Immature natural killer cell (primary cell): ENCODE measurements at regions not wholly inside any gene's neighbourhood (a gene's known extent, or its start where the extent isn't known, plus 50 kb on each side); places are given as distances from the start of the nearest gene placed in this dataset.
"Not testable (repeated sequence)": the region's sequence is repeated elsewhere in the genome, so short reads cannot be mapped to it uniquely, and the experiment has no call there.

ENCODE experiments used
- DNase-seq, 3 donors: peaks; one replicate each; pipeline ENCODE4 v3.0.0; 2022; ENCODE audit warnings: mixed read lengths in 1 of 3
- H3K27ac Mint-ChIP-seq, 6 donors: one replicate each; pipeline ENCODE4 v1.8.0; 2020; ENCODE audit warnings: mixed read lengths in 6 of 6, mild to moderate bottlenecking in 5 of 6, inconsistent platforms in 4 of 6, moderate library complexity in 3 of 6
- H3K27me3 Mint-ChIP-seq, 3 donors: one replicate each; pipeline ENCODE4 v1.8.0; 2020 to 2021; ENCODE audit warnings: low read depth in 3 of 3, mild to moderate bottlenecking in 3 of 3, mixed read lengths in 3 of 3, moderate library complexity in 3 of 3, inconsistent platforms in 1 of 3
- H3K36me3 Mint-ChIP-seq, 3 donors: one replicate each; pipeline ENCODE4 v1.8.0; 2020; ENCODE audit warnings: mixed read lengths in 3 of 3, inconsistent platforms in 2 of 3, mild to moderate bottlenecking in 2 of 3
- H3K4me1 Mint-ChIP-seq, 2 donors: one replicate each; pipeline ENCODE4 v1.8.0; 2020; ENCODE audit warnings: inconsistent platforms in 2 of 2, mild to moderate bottlenecking in 2 of 2, mixed read lengths in 2 of 2, moderate library complexity in 1 of 2
- H3K4me3 Mint-ChIP-seq, 5 donors: one replicate each; pipeline ENCODE4 v1.8.0; 2020; ENCODE audit warnings: mild to moderate bottlenecking in 5 of 5, mixed read lengths in 5 of 5, inconsistent platforms in 3 of 5, moderate library complexity in 3 of 5
- H3K9me3 Mint-ChIP-seq, 6 donors: one replicate each; pipeline ENCODE4 v1.8.0; 2020; ENCODE audit warnings: mild to moderate bottlenecking in 6 of 6, mixed read lengths in 6 of 6, inconsistent platforms in 4 of 6, moderate library complexity in 3 of 6

DNA sequence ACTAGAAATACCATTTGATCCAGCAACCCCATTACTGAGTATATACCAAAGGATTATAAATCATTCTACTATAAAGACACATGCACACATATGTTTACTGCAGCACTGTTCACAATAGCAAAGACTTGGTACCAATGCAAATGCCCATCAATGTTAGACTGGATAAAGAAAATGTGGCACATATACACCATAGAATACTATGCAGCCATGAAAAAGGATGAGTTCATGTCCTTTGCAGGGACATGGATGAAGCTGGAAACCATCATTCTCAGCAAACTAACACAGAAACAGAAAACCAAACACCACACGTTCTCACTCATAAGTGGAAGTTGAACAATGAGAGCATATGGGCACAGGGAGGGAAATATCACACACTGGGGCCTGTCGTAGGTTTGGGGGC, 106.0 kb downstream of the SPATA18 start:
- not testable (repeated sequence) for H3K4me3 Mint-ChIP-seq, H3K36me3 Mint-ChIP-seq, H3K4me1 Mint-ChIP-seq, DNase-seq, H3K27me3 Mint-ChIP-seq, H3K27ac Mint-ChIP-seq
- H3K9me3 Mint-ChIP-seq: peaks cover 12 to 38% (median 18%) of the 10 kb centered on the region in 6 donors

DNA sequence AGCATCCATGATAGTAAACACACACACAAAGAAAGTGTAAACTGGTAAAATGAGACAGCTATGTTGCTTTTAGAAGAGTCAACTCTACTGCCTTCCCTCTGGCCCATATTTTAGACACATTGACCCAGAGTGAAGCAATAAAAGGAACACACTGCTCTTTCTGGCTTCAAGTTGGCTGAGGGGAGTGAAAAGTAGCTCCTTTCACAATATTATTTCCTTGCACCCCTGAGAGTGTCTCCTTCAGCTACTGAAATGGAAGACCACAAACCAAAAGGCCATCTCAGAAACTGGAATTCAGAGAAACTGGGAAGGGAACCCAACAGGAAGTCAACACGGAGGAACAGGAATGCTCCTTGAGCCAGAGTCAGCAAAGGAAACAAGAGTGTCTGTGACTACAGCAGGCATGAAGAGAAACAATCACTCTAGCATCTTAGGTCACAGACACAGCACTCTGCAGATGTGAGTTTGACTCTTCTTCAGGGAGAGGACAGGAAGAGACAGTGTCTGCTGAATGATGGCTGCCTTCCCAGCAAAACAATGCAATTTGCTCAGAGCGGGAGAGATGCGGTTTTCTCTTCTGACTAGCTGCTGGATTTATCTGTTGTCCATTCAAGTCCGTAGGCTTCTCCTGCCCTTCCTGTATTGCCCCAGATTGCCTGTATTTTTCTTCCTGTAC, 106.7 kb downstream of the SPATA18 start:
- Mint-ChIP-seq H3K27ac (no peak overlapping the region), H3K36me3 (no peaks in the 10 kb centered on the region), H3K9me3 (peaks cover 6 to 33% (median 15%) of the 10 kb centered on the region in 6 donors), H3K4me3 (no peak overlapping the region), H3K27me3 (no peaks in the 10 kb centered on the region), H3K4me1 (no peaks in the 10 kb centered on the region)
- no peak for DNase-seq

DNA sequence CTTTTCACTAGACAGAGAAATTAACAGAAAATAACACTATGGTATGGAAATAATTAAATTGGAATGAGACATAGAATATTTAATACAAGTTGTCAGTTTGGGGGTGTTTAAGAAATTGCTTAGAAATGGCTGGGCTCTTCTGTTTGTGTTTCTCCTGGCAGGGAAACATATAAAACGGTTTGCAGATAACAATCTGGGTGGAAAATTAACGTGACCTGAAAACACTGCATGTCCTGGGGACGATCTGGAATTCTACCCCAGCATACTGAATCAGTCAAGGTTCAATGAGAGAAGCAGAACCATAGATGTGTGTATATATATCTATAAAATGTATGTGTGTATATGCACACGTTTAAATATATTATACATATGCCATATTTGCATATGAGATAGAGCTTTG, 109.8 kb downstream of the SPATA18 start:
- no peak overlapping the region for H3K4me3 Mint-ChIP-seq
- H3K27me3 Mint-ChIP-seq: no peaks in the 10 kb centered on the region
- H3K27ac Mint-ChIP-seq: no peak overlapping the region
- no peak for DNase-seq
- H3K4me1 Mint-ChIP-seq: no peaks in the 10 kb centered on the region
- H3K9me3 Mint-ChIP-seq: peaks cover 2 to 26% (median 14%) of the 10 kb centered on the region in 6 donors
- no peaks in the 10 kb centered on the region for H3K36me3 Mint-ChIP-seq

DNA sequence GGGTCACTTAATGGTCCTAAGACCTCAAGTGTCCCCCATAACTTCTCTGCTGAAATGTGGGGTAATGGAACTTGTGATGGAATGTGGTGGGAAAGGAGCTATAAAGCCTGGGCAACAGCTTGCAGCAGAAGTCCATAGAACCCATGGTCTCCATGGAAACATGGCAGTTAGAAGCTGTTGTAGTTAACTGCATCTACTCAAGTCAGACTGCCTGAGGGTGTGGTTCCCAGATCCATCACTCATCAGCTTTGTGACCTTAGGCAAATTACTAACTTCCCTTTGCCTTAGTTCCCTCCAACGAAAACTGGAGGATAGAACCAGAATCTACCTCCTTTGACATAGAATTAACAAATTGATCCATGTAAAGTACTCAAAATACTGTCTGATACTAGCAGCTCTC, 113.0 kb downstream of the SPATA18 start:
- no peak for DNase-seq
- Mint-ChIP-seq H3K36me3 (no peaks in the 10 kb centered on the region), H3K4me3 (no peak overlapping the region), H3K27ac (no peak overlapping the region), H3K27me3 (peaks cover 0 to 2% (median 0%) of the 10 kb centered on the region in 3 donors), H3K4me1 (no peaks in the 10 kb centered on the region), H3K9me3 (peaks cover 9 to 23% (median 20%) of the 10 kb centered on the region in 6 donors)

DNA sequence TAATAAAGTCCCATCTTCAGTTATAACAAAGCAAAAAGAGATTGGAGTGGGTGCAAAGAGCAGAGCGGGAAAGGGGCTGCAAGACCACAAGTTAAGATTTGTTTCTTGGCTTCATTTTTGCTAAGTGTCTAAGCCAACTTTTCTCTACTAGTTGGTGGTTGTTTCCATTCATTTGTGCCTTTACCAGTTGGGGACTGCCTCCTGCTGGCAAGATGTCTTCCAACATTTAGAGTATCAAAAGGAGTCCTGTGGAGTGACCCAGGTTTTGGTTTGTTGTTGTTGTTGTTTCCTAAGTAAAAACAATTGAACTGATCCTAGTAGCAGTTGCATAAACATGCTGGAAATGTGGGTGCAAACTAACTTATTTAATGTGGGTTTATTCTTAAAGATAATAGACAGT, 121.1 kb downstream of the SPATA18 start:
- no peak for DNase-seq
- H3K27ac Mint-ChIP-seq: no peak overlapping the region
- H3K4me1 Mint-ChIP-seq: no peaks in the 10 kb centered on the region
- H3K27me3 Mint-ChIP-seq: peaks cover 0 to 2% (median 0%) of the 10 kb centered on the region in 3 donors
- peaks cover 0 to 3% (median 0%) of the 10 kb centered on the region in 3 donors for H3K36me3 Mint-ChIP-seq
- H3K4me3 Mint-ChIP-seq: no peak overlapping the region
- H3K9me3 Mint-ChIP-seq: peaks cover 6 to 21% (median 12%) of the 10 kb centered on the region in 6 donors

DNA sequence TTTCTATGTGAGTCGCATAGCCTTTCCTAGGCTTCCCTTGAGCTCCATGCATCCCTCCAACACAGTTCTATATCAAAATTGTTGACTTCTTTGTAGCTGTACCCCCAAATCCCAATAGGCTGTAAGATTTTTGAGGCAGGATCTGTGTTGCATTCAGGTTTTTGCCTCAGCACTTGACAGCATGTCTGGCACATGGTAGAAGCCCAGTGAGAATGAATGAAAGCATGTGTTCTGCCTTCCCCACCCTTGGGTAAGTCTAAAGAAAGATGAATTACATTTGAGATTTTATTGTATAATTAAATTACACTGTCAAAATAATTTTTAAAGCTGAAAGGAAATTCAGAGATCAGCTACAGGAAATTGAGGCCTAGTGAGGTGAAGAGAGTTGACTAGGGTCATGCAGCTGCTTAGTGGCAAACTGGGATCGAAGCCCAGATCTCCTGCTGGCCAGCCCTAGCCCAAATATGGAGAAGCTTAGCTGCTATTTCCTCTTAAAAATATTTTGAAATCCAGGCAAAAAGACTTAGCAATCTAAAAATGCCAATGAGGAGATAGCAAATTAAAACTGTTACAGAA, 122.5 kb downstream of the SPATA18 start:
- peaks cover 5 to 26% (median 16%) of the 10 kb centered on the region in 6 donors for H3K9me3 Mint-ChIP-seq
- no peak overlapping the region for H3K4me3 Mint-ChIP-seq

DNA sequence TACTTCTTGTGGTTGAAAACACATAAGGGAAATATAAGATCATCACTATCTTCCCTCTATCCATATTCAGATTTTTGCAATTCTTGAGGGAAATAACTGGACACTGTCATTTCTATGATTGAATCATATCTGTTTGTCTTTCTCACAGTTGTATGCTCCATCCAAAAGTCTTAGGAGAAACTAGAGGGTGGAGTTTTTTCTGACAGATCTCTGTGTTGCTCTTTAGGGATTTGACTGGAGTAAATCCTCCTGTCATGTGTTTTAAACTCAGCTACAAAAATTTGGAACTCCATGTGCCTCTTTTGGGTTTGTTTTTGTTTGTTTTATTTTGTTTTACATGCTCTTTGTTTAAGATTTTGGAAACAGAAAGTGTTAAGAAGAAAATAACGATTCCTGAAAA, 136.5 kb downstream of the SPATA18 start:
- Mint-ChIP-seq H3K27me3 (peaks cover 0 to 3% (median 2%) of the 10 kb centered on the region in 3 donors), H3K27ac (no peak overlapping the region), H3K36me3 (no peaks in the 10 kb centered on the region), H3K4me3 (no peak overlapping the region), H3K4me1 (no peaks in the 10 kb centered on the region), H3K9me3 (peaks cover 2 to 15% (median 11%) of the 10 kb centered on the region in 6 donors)
- DNase-seq: no peak

More for the DNA sequence above, 122.5 kb downstream of the SPATA18 start:
- Mint-ChIP-seq H3K36me3 (peaks cover 0 to 3% (median 0%) of the 10 kb centered on the region in 3 donors), H3K4me1 (no peaks in the 10 kb centered on the region), H3K27me3 (peaks cover 0 to 2% (median 0%) of the 10 kb centered on the region in 3 donors), H3K27ac (no peak overlapping the region)
- DNase-seq: no peak

DNA sequence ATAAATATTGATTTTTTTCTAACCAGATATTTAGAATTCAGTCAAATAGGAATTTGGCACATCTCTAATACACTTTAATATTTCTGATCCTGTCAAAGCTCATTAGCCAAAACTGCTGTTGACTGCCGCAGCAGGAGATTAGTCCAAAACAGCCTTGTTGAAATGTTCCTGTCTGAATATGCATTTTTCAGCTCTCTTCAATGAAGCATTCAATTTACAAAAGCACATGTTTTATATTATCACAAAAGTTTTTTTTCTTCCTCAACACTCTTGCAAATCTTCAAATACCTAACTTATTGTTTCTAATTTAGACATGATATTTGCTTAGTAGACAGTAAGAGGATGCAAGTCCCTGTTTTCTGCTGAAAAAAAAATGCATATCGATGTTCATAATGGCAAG, 140.9 kb downstream of the SPATA18 start:
- Mint-ChIP-seq H3K9me3 (peaks cover 0 to 21% (median 4%) of the 10 kb centered on the region in 6 donors), H3K27ac (no peak overlapping the region), H3K36me3 (no peaks in the 10 kb centered on the region), H3K27me3 (peaks cover 0 to 3% (median 0%) of the 10 kb centered on the region in 3 donors), H3K4me3 (no peak overlapping the region), H3K4me1 (no peaks in the 10 kb centered on the region)
- DNase-seq: no peak

DNA sequence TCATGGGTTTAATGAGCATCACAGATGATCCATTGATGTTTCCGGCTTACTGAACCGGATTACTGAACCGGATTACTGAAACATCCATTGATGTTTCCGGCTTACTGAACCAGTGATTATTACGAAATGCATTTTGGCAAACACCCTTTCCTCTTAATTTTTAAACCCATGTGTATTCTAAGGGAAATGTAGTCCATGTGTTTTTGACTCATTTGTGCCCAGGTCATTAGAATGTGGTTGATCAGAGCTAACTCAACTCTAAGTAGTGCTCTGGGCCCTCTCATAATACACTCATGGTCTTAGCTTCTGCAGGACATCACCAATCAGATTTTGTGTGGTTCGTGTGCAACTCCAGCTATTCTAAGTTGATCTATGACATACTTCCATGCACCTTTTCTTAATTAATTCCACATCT, 141.6 kb downstream of the SPATA18 start:
- DNase-seq: no peak
- H3K27ac Mint-ChIP-seq: no peak overlapping the region
- no peaks in the 10 kb centered on the region for H3K36me3 Mint-ChIP-seq
- no peaks in the 10 kb centered on the region for H3K4me1 Mint-ChIP-seq
- H3K9me3 Mint-ChIP-seq: peaks cover 0 to 21% (median 5%) of the 10 kb centered on the region in 6 donors
- H3K4me3 Mint-ChIP-seq: no peak overlapping the region
- H3K27me3 Mint-ChIP-seq: peaks cover 0 to 2% (median 0%) of the 10 kb centered on the region in 3 donors

DNA sequence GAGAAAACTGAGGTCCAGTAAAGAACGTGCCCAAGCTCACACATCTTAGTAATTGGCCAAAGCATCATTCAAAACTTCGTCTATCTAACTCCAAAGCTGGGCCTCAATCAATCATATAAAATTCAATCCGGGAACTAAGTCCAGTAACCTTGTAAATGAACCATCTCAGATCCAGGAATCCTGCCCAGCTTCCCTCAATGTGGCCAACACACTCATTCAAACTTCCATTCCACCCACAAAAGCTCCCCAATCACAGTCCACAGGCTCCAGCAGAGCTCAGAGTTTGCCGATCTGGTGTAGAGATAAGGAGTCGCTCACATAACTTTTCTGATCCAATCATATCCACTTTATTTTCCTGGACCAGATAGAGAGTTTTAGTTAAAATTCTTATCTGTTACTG, 144.8 kb downstream of the SPATA18 start:
- H3K27me3 Mint-ChIP-seq: peaks cover 0 to 3% (median 3%) of the 10 kb centered on the region in 3 donors
- no peak overlapping the region for H3K4me3 Mint-ChIP-seq
- DNase-seq: no peak
- peaks cover 1 to 16% (median 5%) of the 10 kb centered on the region in 6 donors for H3K9me3 Mint-ChIP-seq
- H3K27ac Mint-ChIP-seq: no peak overlapping the region
- no peaks in the 10 kb centered on the region for H3K36me3 Mint-ChIP-seq
- no peaks in the 10 kb centered on the region for H3K4me1 Mint-ChIP-seq

DNA sequence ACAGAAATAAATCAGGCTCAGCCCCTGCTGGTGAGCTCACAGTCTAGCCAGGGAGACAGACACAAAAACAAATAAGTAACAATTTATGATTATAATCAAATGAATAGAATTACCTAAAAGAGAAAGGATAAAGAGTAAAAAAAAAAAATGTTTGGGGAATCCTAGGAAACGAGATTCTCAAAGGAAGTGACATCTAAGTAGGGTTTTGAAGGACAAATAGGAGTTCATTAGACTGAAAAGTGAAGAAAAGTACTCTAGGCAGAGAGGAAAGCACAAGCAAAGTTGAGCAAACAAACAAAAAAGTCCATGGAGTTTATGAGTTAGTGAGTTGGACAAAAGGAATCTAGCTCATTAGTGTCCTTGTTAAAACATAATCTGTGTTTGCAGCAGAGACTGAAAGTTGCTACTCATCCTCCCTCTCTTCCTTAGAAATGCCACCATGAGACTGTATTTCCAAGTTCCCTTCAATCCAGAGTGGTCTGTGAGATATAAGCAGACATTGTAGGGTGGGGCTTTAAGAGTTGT, 145.6 kb downstream of the SPATA18 start:
- Mint-ChIP-seq H3K4me1 (no peaks in the 10 kb centered on the region), H3K27me3 (peaks cover 0 to 3% (median 3%) of the 10 kb centered on the region in 3 donors), H3K4me3 (no peak overlapping the region), H3K27ac (no peak overlapping the region), H3K36me3 (no peaks in the 10 kb centered on the region), H3K9me3 (peaks cover 2 to 16% (median 5%) of the 10 kb centered on the region in 6 donors)
- no peak for DNase-seq

DNA sequence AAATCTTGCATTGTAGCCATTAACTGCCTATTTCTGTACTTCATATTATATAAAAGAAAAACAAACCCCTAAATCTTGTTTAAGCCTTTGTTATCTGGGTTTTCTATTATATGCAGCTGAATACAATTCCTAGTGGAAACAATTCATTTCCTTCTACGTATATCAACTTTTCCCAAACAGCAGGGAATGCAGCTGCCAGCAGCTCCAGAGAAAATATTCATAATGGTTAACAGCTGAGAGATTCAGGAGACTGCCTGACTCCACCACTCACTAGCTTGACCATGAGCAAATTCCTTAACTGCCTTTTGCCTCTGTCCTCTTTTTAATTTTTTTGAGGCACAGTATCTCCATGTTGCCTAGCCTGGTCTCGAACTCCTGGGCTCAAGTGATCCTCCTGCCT, 146.2 kb downstream of the SPATA18 start:
- no peaks in the 10 kb centered on the region for H3K4me1 Mint-ChIP-seq
- no peak overlapping the region for H3K4me3 Mint-ChIP-seq
- no peak overlapping the region for H3K27ac Mint-ChIP-seq
- no peak for DNase-seq
- H3K36me3 Mint-ChIP-seq: no peaks in the 10 kb centered on the region
- peaks cover 2 to 16% (median 5%) of the 10 kb centered on the region in 6 donors for H3K9me3 Mint-ChIP-seq
- H3K27me3 Mint-ChIP-seq: peaks cover 0 to 3% (median 3%) of the 10 kb centered on the region in 3 donors

DNA sequence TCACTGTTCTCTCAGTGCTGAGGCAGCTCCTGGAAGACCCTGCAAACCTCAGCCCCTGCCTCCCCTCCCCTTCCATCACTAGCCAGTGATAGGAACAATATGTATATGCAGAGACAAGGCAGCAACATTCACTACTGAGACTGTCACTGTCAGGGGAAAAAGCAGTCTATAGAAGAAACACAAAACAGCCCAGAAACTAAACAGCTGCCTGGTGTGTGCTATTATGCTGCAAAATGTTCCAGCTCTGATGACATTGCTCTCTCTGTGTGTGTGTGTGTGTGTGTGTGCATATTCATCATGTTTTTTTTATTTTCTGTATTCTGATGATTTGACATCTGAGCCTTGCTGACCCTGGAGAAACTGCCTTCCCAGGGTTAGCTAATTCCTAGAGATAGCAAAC, 147.2 kb downstream of the SPATA18 start:
- Mint-ChIP-seq H3K27me3 (peaks cover 0 to 3% (median 3%) of the 10 kb centered on the region in 3 donors), H3K9me3 (peaks cover 2 to 16% (median 5%) of the 10 kb centered on the region in 6 donors), H3K36me3 (no peaks in the 10 kb centered on the region), H3K4me1 (no peaks in the 10 kb centered on the region), H3K4me3 (no peak overlapping the region), H3K27ac (no peak overlapping the region)
- DNase-seq: no peak

DNA sequence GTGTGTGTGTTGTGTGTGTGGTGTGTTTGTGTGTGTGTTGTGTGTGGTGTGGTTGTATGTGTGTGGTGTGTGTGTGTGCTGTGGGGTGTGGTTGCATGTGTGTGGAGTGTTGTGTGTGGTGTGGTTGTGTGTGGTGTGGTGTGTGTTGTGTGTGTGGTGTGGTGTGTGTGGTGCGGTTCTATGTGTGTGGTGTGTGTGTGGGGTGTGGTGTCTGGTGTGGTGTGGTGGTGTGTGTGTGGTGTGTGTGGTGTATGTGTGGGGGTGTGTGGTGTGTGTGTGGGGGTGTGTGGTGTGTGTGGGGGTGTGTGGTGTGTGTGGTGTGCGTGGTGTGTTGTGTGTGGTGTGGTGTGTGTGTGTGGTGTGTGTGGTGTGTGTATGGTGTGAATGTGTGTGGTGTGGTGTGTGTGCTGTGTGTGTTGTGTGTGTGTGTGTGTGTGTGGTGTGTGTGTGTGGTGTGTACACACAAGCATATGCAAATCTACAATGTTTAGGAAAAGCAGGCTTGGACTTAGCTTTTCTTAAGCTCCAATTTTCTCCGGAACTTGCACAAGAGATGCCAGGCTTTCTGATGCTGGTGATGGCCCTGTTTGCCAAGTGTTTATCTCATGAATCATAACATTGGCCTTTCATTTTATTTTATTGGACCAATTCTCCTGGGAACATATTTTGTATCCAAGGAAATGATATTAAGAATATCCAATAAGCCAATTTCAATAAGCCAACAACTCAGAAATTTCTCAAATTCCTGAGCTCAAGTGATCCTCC, 148.7 kb downstream of the SPATA18 start:
- Mint-ChIP-seq H3K27me3 (peaks cover 0 to 3% (median 1%) of the 10 kb centered on the region in 3 donors), H3K4me3 (no peak overlapping the region), H3K36me3 (no peaks in the 10 kb centered on the region), H3K27ac (no peak overlapping the region), H3K4me1 (no peaks in the 10 kb centered on the region), H3K9me3 (peaks cover 4 to 21% (median 6%) of the 10 kb centered on the region in 6 donors)
- no peak for DNase-seq
